DMS153 treated with DMSO at 0.1 percent for 48 hours (cell line): ENCODE measurements at regions not wholly inside any gene's neighbourhood (a gene's known extent, or its start where the extent isn't known, plus 50 kb on each side); places are given as distances from the start of the nearest gene placed in this dataset.

Experiments used
- DNase-seq: peaks from one replicate; lab custom pipeline; 2025; ENCODE audit not compliant: unreplicated experiment; lab: John Stamatoyannopoulos, UW

GRCh38 chr6:169959136-169960002, 207.9 kb downstream of the ERMARD start:
- peak; percentile 70 for DNase-seq

GRCh38 chr6:169958510-169958909, 207.1 kb downstream of the ERMARD start:
- no peak for DNase-seq

GRCh38 chr6:169957351-169957963, 206.0 kb downstream of the ERMARD start:
- no peak for DNase-seq

- no peak for DNase-seq
Measured at GRCh38 chr6:169956580-169956979, 205.2 kb downstream of the ERMARD start.

- DNase-seq: no peak
Measured at GRCh38 chr6:169955731-169956437, 204.5 kb downstream of the ERMARD start.

GRCh38 chr6:169954977-169955376, 203.6 kb downstream of the ERMARD start:
- no peak for DNase-seq

GRCh38 chr6:169953686-169954085, 202.3 kb downstream of the ERMARD start:
- DNase-seq: peak; percentile 13

GRCh38 chr6:169950558-169950957, 199.1 kb downstream of the ERMARD start:
- DNase-seq: peak; percentile 18

- no peak for DNase-seq
Measured at GRCh38 chr6:169949511-169950097, 198.2 kb downstream of the ERMARD start.

- no peak for DNase-seq
Measured at GRCh38 chr6:169946971-169947370, 195.5 kb downstream of the ERMARD start.

- no peak for DNase-seq
Measured at GRCh38 chr6:169945117-169945516, 193.7 kb downstream of the ERMARD start.

GRCh38 chr6:169944415-169944814, 193.0 kb downstream of the ERMARD start:
- no peak for DNase-seq

GRCh38 chr6:169944061-169944337, 192.6 kb downstream of the ERMARD start:
- DNase-seq: no peak

GRCh38 chr6:169943241-169944060, 192.0 kb downstream of the ERMARD start:
- no peak for DNase-seq

GRCh38 chr6:169942173-169942572, 190.8 kb downstream of the ERMARD start:
- DNase-seq: no peak

- DNase-seq: no peak
Measured at GRCh38 chr6:169940481-169941271, 189.3 kb downstream of the ERMARD start.

GRCh38 chr6:169939554-169940164, 188.2 kb downstream of the ERMARD start:
- no peak for DNase-seq

GRCh38 chr6:169938731-169939130, 187.3 kb downstream of the ERMARD start:
- no peak for DNase-seq

- DNase-seq: no peak
Measured at GRCh38 chr6:169938262-169938701, 186.9 kb downstream of the ERMARD start.
